Activated naive CD8-positive, alpha-beta T cell treated with anti-CD3 and anti-CD28 coated beads, Interleukin-2, amount 50 U/mL, for 24 hours (primary cell): ENCODE measurements at regions not wholly inside any gene's neighbourhood (a gene's known extent, or its start where the extent isn't known, plus 50 kb on each side); places are given as distances from the start of the nearest gene placed in this dataset.

Experiments used
- ATAC-seq: fragments of 150-1000 bp; cut with Tn5 transposase; one replicate; pipeline ENCODE4 v1.10.0; 2021
- DNase-seq: peaks from one replicate; pipeline ENCODE4 v3.0.0; 2021
- H3K27ac Mint-ChIP-seq: one replicate; pipeline ENCODE4 v1.8.0; 2021; ENCODE audit warnings: mild to moderate bottlenecking, mixed read lengths
- H3K27me3 Mint-ChIP-seq: one replicate; pipeline ENCODE4 v1.8.0; 2021; ENCODE audit warnings: mixed read lengths
- H3K36me3 Mint-ChIP-seq: one replicate; pipeline ENCODE4 v1.8.0; 2021; ENCODE audit warnings: low read depth, mixed read lengths
- H3K4me1 Mint-ChIP-seq: one replicate; pipeline ENCODE4 v1.8.0; 2021; ENCODE audit warnings: mixed read lengths
- H3K4me3 Mint-ChIP-seq: one replicate; pipeline ENCODE4 v1.8.0; 2021; ENCODE audit warnings: mild to moderate bottlenecking, moderate library complexity, mixed read lengths
- H3K9me3 Mint-ChIP-seq: one replicate; pipeline ENCODE4 v1.8.0; 2021; ENCODE audit warnings: mixed read lengths

GRCh38 chr13:109575821-109576220 is 210.6 kb downstream of the IRS2 start:
- H3K36me3 Mint-ChIP-seq: no peaks in the 10 kb centered on the region
- DNase-seq: no peak
- no peaks in the 10 kb centered on the region for H3K9me3 Mint-ChIP-seq

GRCh38 chr13:109572389-109572788 is 214.0 kb downstream of the IRS2 start:
- no peaks in the 10 kb centered on the region for H3K9me3 Mint-ChIP-seq

More at GRCh38 chr13:109575821-109576220, 210.6 kb downstream of the IRS2 start:
- no peak for ATAC-seq
- Mint-ChIP-seq H3K4me3 (no peak overlapping the region), H3K27ac (no peak overlapping the region), H3K4me1 (peaks cover 2% of the 10 kb centered on the region), H3K27me3 (no peaks in the 10 kb centered on the region)

GRCh38 chr13:109569958-109570711 is 216.2 kb downstream of the IRS2 start:
- Mint-ChIP-seq H3K9me3 (no peaks in the 10 kb centered on the region), H3K4me3 (no peak overlapping the region), H3K27ac (peak overlapping the region; percentile 10), H3K4me1 (peaks cover 12% of the 10 kb centered on the region), H3K36me3 (no peaks in the 10 kb centered on the region), H3K27me3 (no peaks in the 10 kb centered on the region)
- DNase-seq: peak; percentile 23
- peak; percentile 73 for ATAC-seq

More at GRCh38 chr13:109572389-109572788, 214.0 kb downstream of the IRS2 start:
- Mint-ChIP-seq H3K4me1 (peaks cover 12% of the 10 kb centered on the region), H3K27ac (no peak overlapping the region), H3K27me3 (no peaks in the 10 kb centered on the region), H3K36me3 (no peaks in the 10 kb centered on the region), H3K4me3 (no peak overlapping the region)
- no peak for DNase-seq
- ATAC-seq: no peak

GRCh38 chr13:109568339-109568818 is 218.0 kb downstream of the IRS2 start:
- DNase-seq (no peak), ATAC-seq (no peak)
- Mint-ChIP-seq H3K4me1 (peaks cover 12% of the 10 kb centered on the region), H3K4me3 (no peak overlapping the region), H3K9me3 (no peaks in the 10 kb centered on the region), H3K36me3 (no peaks in the 10 kb centered on the region), H3K27me3 (no peaks in the 10 kb centered on the region), H3K27ac (no peak overlapping the region)

- Mint-ChIP-seq H3K36me3 (no peaks in the 10 kb centered on the region), H3K9me3 (no peaks in the 10 kb centered on the region), H3K27ac (no peak overlapping the region), H3K4me1 (peaks cover 12% of the 10 kb centered on the region), H3K27me3 (no peaks in the 10 kb centered on the region), H3K4me3 (no peak overlapping the region)
- DNase-seq: no peak
- no peak for ATAC-seq
Measured at GRCh38 chr13:109567315-109567714, 219.1 kb downstream of the IRS2 start.

- no peak overlapping the region for H3K4me3 Mint-ChIP-seq
Measured at GRCh38 chr13:109565877-109566276, 220.5 kb downstream of the IRS2 start.

GRCh38 chr13:109548374-109548773 is 238.0 kb downstream of the IRS2 start:
- H3K4me3 Mint-ChIP-seq: no peak overlapping the region
- H3K36me3 Mint-ChIP-seq: no peaks in the 10 kb centered on the region
- H3K9me3 Mint-ChIP-seq: no peaks in the 10 kb centered on the region
- ATAC-seq: no peak
- peaks cover 4% of the 10 kb centered on the region for H3K4me1 Mint-ChIP-seq
- no peak for DNase-seq
- no peak overlapping the region for H3K27ac Mint-ChIP-seq
- peaks cover 2% of the 10 kb centered on the region for H3K27me3 Mint-ChIP-seq

More at GRCh38 chr13:109565877-109566276, 220.5 kb downstream of the IRS2 start:
- no peak for DNase-seq
- no peaks in the 10 kb centered on the region for H3K27me3 Mint-ChIP-seq
- H3K9me3 Mint-ChIP-seq: no peaks in the 10 kb centered on the region
- no peak for ATAC-seq
- no peak overlapping the region for H3K27ac Mint-ChIP-seq
- peaks cover 11% of the 10 kb centered on the region for H3K4me1 Mint-ChIP-seq
- H3K36me3 Mint-ChIP-seq: no peaks in the 10 kb centered on the region

- ATAC-seq: no peak
- H3K4me1 Mint-ChIP-seq: peaks cover 4% of the 10 kb centered on the region
- H3K36me3 Mint-ChIP-seq: no peaks in the 10 kb centered on the region
- H3K4me3 Mint-ChIP-seq: no peak overlapping the region
- no peak for DNase-seq
- no peaks in the 10 kb centered on the region for H3K27me3 Mint-ChIP-seq
- no peaks in the 10 kb centered on the region for H3K9me3 Mint-ChIP-seq
- no peak overlapping the region for H3K27ac Mint-ChIP-seq
Measured at GRCh38 chr13:109547942-109548341, 238.4 kb downstream of the IRS2 start.

- ATAC-seq (no peak), DNase-seq (no peak)
- Mint-ChIP-seq H3K27ac (no peak overlapping the region), H3K4me1 (peaks cover 4% of the 10 kb centered on the region), H3K36me3 (no peaks in the 10 kb centered on the region), H3K27me3 (no peaks in the 10 kb centered on the region), H3K9me3 (no peaks in the 10 kb centered on the region), H3K4me3 (no peak overlapping the region)
Measured at GRCh38 chr13:109545931-109546330, 240.5 kb downstream of the IRS2 start.

GRCh38 chr13:109541081-109541480 is 245.3 kb downstream of the IRS2 start:
- Mint-ChIP-seq H3K27me3 (no peaks in the 10 kb centered on the region), H3K4me1 (peaks cover 4% of the 10 kb centered on the region), H3K4me3 (no peak overlapping the region), H3K36me3 (no peaks in the 10 kb centered on the region), H3K9me3 (no peaks in the 10 kb centered on the region), H3K27ac (no peak overlapping the region)
- no peak for ATAC-seq
- no peak for DNase-seq

GRCh38 chr13:109537584-109537983 is 248.8 kb downstream of the IRS2 start:
- no peaks in the 10 kb centered on the region for H3K4me1 Mint-ChIP-seq
- H3K4me3 Mint-ChIP-seq: no peak overlapping the region
- H3K9me3 Mint-ChIP-seq: no peaks in the 10 kb centered on the region
- H3K27me3 Mint-ChIP-seq: no peaks in the 10 kb centered on the region
- ATAC-seq (no peak), DNase-seq (no peak)
- H3K36me3 Mint-ChIP-seq: no peaks in the 10 kb centered on the region
- H3K27ac Mint-ChIP-seq: no peak overlapping the region

GRCh38 chr13:109533350-109533749 is 253.0 kb downstream of the IRS2 start:
- H3K36me3 Mint-ChIP-seq: no peaks in the 10 kb centered on the region
- H3K27ac Mint-ChIP-seq: no peak overlapping the region
- no peaks in the 10 kb centered on the region for H3K4me1 Mint-ChIP-seq
- ATAC-seq (no peak), DNase-seq (no peak)
- no peak overlapping the region for H3K4me3 Mint-ChIP-seq
- H3K9me3 Mint-ChIP-seq: no peaks in the 10 kb centered on the region
- peaks cover 4% of the 10 kb centered on the region for H3K27me3 Mint-ChIP-seq

GRCh38 chr13:109529964-109530363 is 256.4 kb downstream of the IRS2 start:
- ATAC-seq (no peak), DNase-seq (no peak)
- Mint-ChIP-seq H3K4me3 (no peak overlapping the region), H3K27ac (no peak overlapping the region), H3K9me3 (no peaks in the 10 kb centered on the region), H3K27me3 (peaks cover 9% of the 10 kb centered on the region), H3K4me1 (no peaks in the 10 kb centered on the region), H3K36me3 (no peaks in the 10 kb centered on the region)

GRCh38 chr13:109521719-109522118 is 264.7 kb downstream of the IRS2 start:
- H3K27me3 Mint-ChIP-seq: peaks cover 2% of the 10 kb centered on the region
- no peak overlapping the region for H3K4me3 Mint-ChIP-seq
- H3K36me3 Mint-ChIP-seq: no peaks in the 10 kb centered on the region
- H3K27ac Mint-ChIP-seq: no peak overlapping the region
- no peak for DNase-seq
- ATAC-seq: no peak
- no peaks in the 10 kb centered on the region for H3K4me1 Mint-ChIP-seq
- no peaks in the 10 kb centered on the region for H3K9me3 Mint-ChIP-seq

GRCh38 chr13:109517517-109517916 is 268.9 kb downstream of the IRS2 start:
- Mint-ChIP-seq H3K9me3 (no peaks in the 10 kb centered on the region), H3K4me3 (no peak overlapping the region), H3K4me1 (no peaks in the 10 kb centered on the region), H3K27me3 (no peaks in the 10 kb centered on the region), H3K27ac (no peak overlapping the region), H3K36me3 (no peaks in the 10 kb centered on the region)
- ATAC-seq: no peak
- no peak for DNase-seq
